ES-I3 (cell line): ENCODE measurements at regions not wholly inside any gene's neighbourhood (a gene's known extent, or its start where the extent isn't known, plus 50 kb on each side); places are given as distances from the start of the nearest gene placed in this dataset.

Experiments used
- H3K36me3 ChIP-seq: 2 replicates; pipeline ENCODE4 v1.6.1; 2013; ENCODE audit warnings: mild to moderate bottlenecking, low read length, control low read depth, moderate library complexity; ENCODE audit not compliant: insufficient read depth
- H3K4me1 ChIP-seq: 2 replicates; pipeline ENCODE4 v1.6.1; 2013; ENCODE audit warnings: mild to moderate bottlenecking, control low read depth, low read length; ENCODE audit not compliant: insufficient read depth
- H3K9ac ChIP-seq: 2 replicates; pipeline ENCODE4 v1.6.1; 2013; ENCODE audit warnings: low read depth, mild to moderate bottlenecking, low read length, moderate library complexity
- H3K9me3 ChIP-seq: 2 replicates; pipeline ENCODE4 v1.6.1; 2013; ENCODE audit warnings: mild to moderate bottlenecking, low read length, moderate library complexity; ENCODE audit not compliant: control insufficient read depth, insufficient read depth

- Histone ChIP-seq H3K4me1 (no peaks in the 10 kb centered on the region), H3K9me3 (no peaks in the 10 kb centered on the region), H3K36me3 (no peaks in the 10 kb centered on the region), H3K9ac (no peak overlapping the region)
Observed at GRCh38 chr20:50387996-50388332, 122.2 kb upstream of the PTPN1 start.

DNA sequence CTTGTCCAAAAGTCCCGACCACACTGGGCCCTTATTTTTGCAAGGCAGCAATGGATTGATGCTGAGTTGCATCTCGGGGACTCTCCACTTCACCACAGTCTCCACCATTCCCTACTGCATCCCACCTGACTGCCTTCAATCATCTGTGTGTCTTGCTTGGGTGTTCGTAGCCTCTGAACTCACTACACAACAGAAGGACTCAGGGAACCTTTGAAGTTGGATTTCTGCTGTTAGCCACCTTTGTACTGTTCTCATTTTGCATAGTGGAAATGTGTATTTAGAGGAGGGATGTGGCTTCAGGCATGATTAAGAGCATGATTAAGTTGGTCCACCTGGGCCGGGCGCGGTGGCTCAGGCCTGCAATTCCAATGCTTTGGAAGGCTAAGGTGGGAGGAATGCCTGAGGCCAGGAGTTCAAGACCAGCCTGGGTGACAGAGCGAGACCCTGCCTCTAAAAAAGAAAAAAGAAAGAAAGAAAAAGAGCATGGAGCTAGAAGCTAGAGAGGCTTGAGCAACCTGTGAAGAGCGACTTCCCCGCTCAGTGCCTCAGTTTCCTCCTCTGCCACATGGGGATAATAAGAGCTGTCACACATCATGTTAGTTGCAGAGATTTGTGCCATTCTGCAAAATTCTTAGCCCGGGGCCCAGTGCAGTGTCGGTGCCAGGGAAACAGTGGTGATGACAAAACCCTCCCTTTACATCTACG is 121.3 kb upstream of the PTPN1 start:
- Histone ChIP-seq H3K9me3 (no peaks in the 10 kb centered on the region), H3K4me1 (no peaks in the 10 kb centered on the region), H3K9ac (no peak overlapping the region), H3K36me3 (no peaks in the 10 kb centered on the region)

- Histone ChIP-seq H3K9ac (no peak overlapping the region), H3K4me1 (no peaks in the 10 kb centered on the region), H3K36me3 (no peaks in the 10 kb centered on the region), H3K9me3 (no peaks in the 10 kb centered on the region)
Observed at GRCh38 chr20:50389438-50389807, 120.8 kb upstream of the PTPN1 start.

GRCh38 chr20:50389808-50390684 is 120.1 kb upstream of the PTPN1 start:
- Histone ChIP-seq H3K4me1 (no peaks in the 10 kb centered on the region), H3K9me3 (no peaks in the 10 kb centered on the region), H3K9ac (no peak overlapping the region), H3K36me3 (no peaks in the 10 kb centered on the region)

GRCh38 chr20:50390685-50391443 is 119.3 kb upstream of the PTPN1 start:
- Histone ChIP-seq H3K4me1 (no peaks in the 10 kb centered on the region), H3K9ac (no peak overlapping the region), H3K9me3 (no peaks in the 10 kb centered on the region)

DNA sequence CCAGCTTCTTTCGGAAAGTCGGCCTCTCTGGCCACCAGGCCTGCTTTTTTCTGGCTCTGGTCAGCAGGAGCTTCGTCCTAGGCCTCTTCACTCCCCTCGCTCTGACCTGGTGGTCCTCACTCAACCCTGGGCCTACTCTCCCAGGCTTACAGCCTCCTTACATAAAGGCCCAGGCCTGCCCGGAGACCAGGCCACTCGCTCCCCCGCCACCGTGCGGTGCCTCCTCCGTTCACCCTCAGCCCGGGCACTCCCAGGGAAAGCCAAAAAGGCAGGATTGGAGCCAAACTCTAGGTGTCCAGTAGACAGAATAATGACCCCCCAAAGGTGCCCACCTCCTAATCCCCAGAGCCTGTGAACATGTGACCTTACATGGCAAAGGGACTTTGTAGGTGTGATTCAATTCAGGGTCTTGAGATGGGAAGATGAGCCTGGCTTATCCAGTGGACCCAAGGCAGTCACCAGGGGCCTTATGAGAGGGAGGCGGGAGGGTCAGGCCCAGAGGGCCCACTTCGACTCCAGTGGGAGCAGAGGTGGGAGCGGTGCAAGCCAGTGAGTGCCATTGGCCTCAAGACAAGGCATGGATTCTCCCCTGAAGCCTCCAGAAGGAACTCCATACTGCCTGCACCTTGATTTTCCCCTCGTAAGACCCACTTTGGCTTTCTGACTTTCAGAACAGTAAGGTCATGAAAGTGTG is 118.6 kb upstream of the PTPN1 start:
- Histone ChIP-seq H3K36me3 (no peaks in the 10 kb centered on the region), H3K9me3 (no peaks in the 10 kb centered on the region), H3K9ac (no peak overlapping the region), H3K4me1 (no peaks in the 10 kb centered on the region)

More at GRCh38 chr20:50390685-50391443, 119.3 kb upstream of the PTPN1 start:
- H3K36me3 ChIP-seq, result no peaks in the 10 kb centered on the region

DNA sequence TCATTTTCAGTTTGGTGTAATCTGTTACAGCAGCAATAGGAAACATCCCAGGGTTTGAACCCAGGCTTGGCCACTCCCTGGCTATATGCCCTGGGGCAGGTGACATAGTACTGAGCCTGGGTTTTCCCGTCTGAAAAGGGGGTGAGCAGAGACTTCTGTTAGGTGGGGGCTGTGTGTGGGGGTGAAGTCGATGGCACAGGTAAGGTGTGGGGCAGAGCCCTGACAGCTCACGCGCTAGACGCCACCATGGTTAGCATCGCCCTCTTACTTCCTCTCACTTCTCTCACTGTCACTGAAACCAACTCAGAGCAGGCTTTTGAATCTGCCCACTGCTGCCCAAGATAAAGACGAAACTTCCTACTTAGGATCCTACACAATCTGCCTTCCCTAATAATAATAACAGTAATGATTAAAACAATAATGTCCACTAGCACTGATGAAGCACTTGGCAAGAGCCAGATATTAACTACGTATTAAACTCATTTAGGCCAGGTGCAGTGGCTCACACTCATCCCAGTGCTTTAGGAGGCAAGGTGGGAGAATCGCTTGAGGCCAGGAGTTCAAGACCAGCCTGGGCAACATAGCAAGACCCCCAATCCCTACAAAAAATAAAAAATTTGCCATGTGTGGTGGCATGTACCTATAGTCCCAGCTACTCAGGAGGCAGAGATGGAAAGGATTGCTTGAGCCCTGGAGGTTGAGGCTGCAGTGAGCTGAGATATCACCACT is 117.9 kb upstream of the PTPN1 start:
- Histone ChIP-seq H3K9me3 (no peaks in the 10 kb centered on the region), H3K4me1 (no peaks in the 10 kb centered on the region), H3K36me3 (no peaks in the 10 kb centered on the region), H3K9ac (no peak overlapping the region)

DNA sequence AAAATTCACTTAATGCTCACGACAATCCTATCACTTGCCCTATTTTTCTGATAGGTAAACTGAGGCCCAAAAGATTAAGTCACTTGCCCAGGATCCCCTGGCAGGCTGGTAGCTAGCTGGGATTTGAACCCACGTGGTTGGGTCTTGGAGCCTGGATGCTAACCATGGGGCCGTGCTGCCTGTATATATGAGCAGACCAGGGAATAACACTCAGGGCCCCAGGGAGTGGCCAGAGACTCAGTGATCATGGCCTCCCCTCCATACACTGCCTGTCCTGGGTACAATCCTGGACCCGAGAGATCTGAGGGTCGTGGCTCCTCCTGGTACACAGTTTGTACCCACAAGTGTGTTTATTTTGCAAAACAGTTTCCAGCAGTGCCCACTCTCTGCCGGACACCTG is 116.9 kb upstream of the PTPN1 start:
- Histone ChIP-seq H3K4me1 (no peaks in the 10 kb centered on the region), H3K9ac (no peak overlapping the region), H3K9me3 (no peaks in the 10 kb centered on the region), H3K36me3 (no peaks in the 10 kb centered on the region)

DNA sequence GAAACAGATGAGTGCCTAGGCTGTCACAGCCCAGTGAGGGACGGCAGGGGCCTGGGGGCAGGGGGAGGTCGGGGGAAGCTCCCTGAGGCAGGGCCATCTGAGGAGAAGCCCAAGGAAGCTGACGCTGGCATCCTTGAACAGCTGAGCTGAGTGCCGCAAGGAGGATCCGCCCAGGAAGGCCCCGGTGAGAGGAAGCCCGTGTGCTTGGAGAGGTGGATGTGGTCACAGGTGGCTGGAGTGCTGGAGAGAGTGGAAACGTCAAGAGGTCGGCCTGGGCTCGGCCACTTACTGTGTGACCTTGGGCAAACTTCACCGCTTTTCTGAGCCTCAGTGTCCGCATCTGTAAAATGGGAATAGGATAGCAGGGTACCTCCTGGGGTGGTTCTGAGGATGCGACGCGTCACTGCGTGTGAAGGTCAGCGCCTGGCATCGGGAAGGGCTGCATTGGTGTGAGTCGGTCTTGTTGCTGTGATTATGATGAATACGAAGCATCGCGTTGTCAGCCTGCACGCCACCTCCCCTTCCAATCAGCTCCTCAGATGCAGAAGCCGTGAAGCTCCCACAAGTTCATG is 116.1 kb upstream of the PTPN1 start:
- H3K9me3 ChIP-seq, result no peaks in the 10 kb centered on the region
- H3K36me3 ChIP-seq, result no peaks in the 10 kb centered on the region
- no peak overlapping the region for H3K9ac ChIP-seq
- peaks cover 3% of the 10 kb centered on the region; the same call in 1 of the 2 replicates for H3K4me1 ChIP-seq

DNA sequence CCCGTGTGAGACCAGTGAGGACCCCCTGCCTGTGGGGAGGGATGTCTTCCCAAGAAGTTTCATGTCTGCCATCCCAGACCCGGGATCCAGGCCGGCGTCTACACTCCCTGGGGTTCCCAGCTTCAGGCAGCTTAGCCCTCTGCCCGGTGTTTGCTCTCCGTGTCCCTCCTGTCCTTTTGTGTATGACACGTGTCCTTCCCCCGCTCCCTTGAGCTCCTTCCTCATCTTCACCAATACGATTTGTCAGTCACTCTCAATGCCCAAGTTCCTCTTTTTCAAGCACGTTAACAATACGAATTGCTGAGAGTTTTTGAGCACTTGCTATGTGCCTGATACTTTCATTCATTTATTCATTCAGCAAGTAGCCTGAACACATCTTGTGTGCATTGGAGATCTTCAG is 115.6 kb upstream of the PTPN1 start:
- Histone ChIP-seq H3K9me3 (no peaks in the 10 kb centered on the region), H3K36me3 (no peaks in the 10 kb centered on the region), H3K9ac (no peak overlapping the region), H3K4me1 (peaks cover 8% of the 10 kb centered on the region; the same call in 1 of the 2 replicates)

DNA sequence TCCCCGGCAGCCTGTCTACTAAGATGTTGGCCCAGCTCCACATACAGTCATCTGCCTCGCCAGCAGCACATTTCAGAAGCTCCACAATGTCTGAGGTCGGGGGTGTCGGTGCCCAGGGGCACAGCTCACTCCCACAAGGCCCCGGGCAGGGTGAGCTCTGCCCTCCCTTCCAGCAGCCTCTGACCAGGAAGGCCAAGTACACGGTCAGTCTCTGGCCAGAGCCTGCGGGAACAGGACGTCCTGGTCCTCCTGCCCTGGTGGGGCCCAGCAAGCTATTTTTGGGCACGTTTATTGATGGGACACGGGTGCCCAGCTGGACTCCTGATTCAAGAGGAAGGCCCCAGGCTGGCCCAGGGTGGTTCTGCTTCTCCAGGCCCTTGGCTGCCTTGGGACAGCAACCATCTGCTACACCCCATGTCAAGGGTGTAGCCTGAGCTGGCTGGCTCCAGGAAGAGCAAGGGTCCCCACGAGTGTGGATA is 114.9 kb upstream of the PTPN1 start:
- H3K36me3 ChIP-seq, result no peaks in the 10 kb centered on the region
- H3K9ac ChIP-seq, result no peak overlapping the region
- no peaks in the 10 kb centered on the region for H3K9me3 ChIP-seq
- H3K4me1 ChIP-seq, result peaks cover 11% of the 10 kb centered on the region; the same call in 1 of the 2 replicates

- Histone ChIP-seq H3K9ac (no peak overlapping the region), H3K4me1 (peaks cover 11% of the 10 kb centered on the region; the same call in 1 of the 2 replicates), H3K9me3 (no peaks in the 10 kb centered on the region), H3K36me3 (no peaks in the 10 kb centered on the region)
Observed at GRCh38 chr20:50395914-50396488, 114.2 kb upstream of the PTPN1 start.

GRCh38 chr20:50396623-50397022 is 113.6 kb upstream of the PTPN1 start:
- H3K9me3 ChIP-seq, result no peaks in the 10 kb centered on the region
- H3K9ac ChIP-seq, result no peak overlapping the region
- peaks cover 11% of the 10 kb centered on the region; the same call in 1 of the 2 replicates for H3K4me1 ChIP-seq
- H3K36me3 ChIP-seq, result no peaks in the 10 kb centered on the region
